ENCODE measurements at regions not wholly inside any gene's neighbourhood (a gene's known extent, or its start where the extent isn't known, plus 50 kb on each side); places are given as distances from the start of the nearest gene placed in this dataset.

GRCh38 chr6:87909849-87910248 is 137.8 kb upstream of the SPACA1 start:
- no peak for DNase-seq (ENCODE audit: low read depth in 2 of 3, low spot score in 2 of 3)

GRCh38 chr6:87908978-87909811 is 138.4 kb upstream of the SPACA1 start:
- no peak for DNase-seq (ENCODE audit: low read depth in 2 of 3, low spot score in 2 of 3)

GRCh38 chr6:87907521-87907920 is 140.1 kb upstream of the SPACA1 start:
- peak in 1 of 3 donors; percentile 10 for DNase-seq (ENCODE audit: low read depth in 2 of 3, low spot score in 2 of 3)

GRCh38 chr6:87905101-87905641 is 142.5 kb upstream of the SPACA1 start:
- no peak for DNase-seq (ENCODE audit: low read depth in 2 of 3, low spot score in 2 of 3)

GRCh38 chr6:87904011-87904410 is 143.6 kb upstream of the SPACA1 start:
- DNase-seq (ENCODE audit: low read depth in 2 of 3, low spot score in 2 of 3), result no peak

GRCh38 chr6:87903323-87903722 is 144.3 kb upstream of the SPACA1 start:
- DNase-seq (ENCODE audit: low read depth in 2 of 3, low spot score in 2 of 3), result no peak

- no peak for DNase-seq (ENCODE audit: low read depth in 2 of 3, low spot score in 2 of 3)
These were observed 145.3 kb upstream of the SPACA1 start for GRCh38 chr6:87902383-87902782.

GRCh38 chr6:87901613-87902012 is 146.0 kb upstream of the SPACA1 start:
- DNase-seq (ENCODE audit: low read depth in 2 of 3, low spot score in 2 of 3), result no peak

- DNase-seq (ENCODE audit: low read depth in 2 of 3, low spot score in 2 of 3), result no peak
These were observed 147.4 kb upstream of the SPACA1 start for GRCh38 chr6:87900160-87900698.

- no peak for DNase-seq (ENCODE audit: low read depth in 2 of 3, low spot score in 2 of 3)
These were observed 148.0 kb upstream of the SPACA1 start for GRCh38 chr6:87899499-87900147.

- no peak for DNase-seq (ENCODE audit: low read depth in 2 of 3, low spot score in 2 of 3)
These were observed 150.0 kb upstream of the SPACA1 start for GRCh38 chr6:87897663-87898062.

- no peak for DNase-seq (ENCODE audit: low read depth in 2 of 3, low spot score in 2 of 3)
These were observed 150.6 kb upstream of the SPACA1 start for GRCh38 chr6:87897013-87897412.

- DNase-seq (ENCODE audit: low read depth in 2 of 3, low spot score in 2 of 3), result no peak
These were observed 160.4 kb upstream of the SPACA1 start for GRCh38 chr6:87887266-87887665.

- DNase-seq (ENCODE audit: low read depth in 2 of 3, low spot score in 2 of 3), result no peak
These were observed 163.4 kb upstream of the SPACA1 start for GRCh38 chr6:87884203-87884602.

- DNase-seq (ENCODE audit: low read depth in 2 of 3, low spot score in 2 of 3), result no peak
These were observed 166.2 kb upstream of the SPACA1 start for GRCh38 chr6:87881342-87881895.

- no peak for DNase-seq (ENCODE audit: low read depth in 2 of 3, low spot score in 2 of 3)
These were observed 168.3 kb upstream of the SPACA1 start for GRCh38 chr6:87879132-87879861.

GRCh38 chr6:87875781-87876180 is 171.9 kb upstream of the SPACA1 start:
- no peak for DNase-seq (ENCODE audit: low read depth in 2 of 3, low spot score in 2 of 3)

GRCh38 chr6:87873556-87873955 is 171.5 kb upstream of the AKIRIN2 start:
- no peak for DNase-seq (ENCODE audit: low read depth in 2 of 3, low spot score in 2 of 3)

- DNase-seq (ENCODE audit: low read depth in 2 of 3, low spot score in 2 of 3), result no peak
These were observed 168.5 kb upstream of the AKIRIN2 start for GRCh38 chr6:87870556-87870955.

- no peak for DNase-seq (ENCODE audit: low read depth in 2 of 3, low spot score in 2 of 3)
These were observed 167.3 kb upstream of the AKIRIN2 start for GRCh38 chr6:87869064-87869905.

All from hematopoietic multipotent progenitor cell (in vitro differentiated cells).